ENCODE measurements at regions not wholly inside any gene's neighbourhood (a gene's known extent, or its start where the extent isn't known, plus 50 kb on each side); places are given as distances from the start of the nearest gene placed in this dataset.

DNA sequence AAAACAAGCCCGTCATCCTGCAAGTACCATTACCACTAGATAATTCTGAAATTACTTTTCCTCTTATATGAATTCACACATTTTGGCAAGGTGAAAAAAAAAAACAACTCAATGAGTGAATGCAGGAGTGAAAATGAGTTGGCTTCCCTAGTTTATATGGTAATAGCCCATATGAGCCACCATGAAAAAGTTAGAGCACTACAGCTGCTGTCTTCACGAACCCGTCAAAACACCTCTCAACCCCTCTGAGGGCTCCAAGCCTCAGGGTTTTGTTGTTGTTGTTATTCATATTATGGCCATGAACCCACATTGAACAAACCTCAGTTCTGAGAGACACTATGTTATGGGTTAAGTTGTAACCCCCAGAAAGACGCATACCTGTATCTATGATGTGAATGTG is 289.9 kb upstream of the CAND1 start:
- CTCF ChIA-PET, result no interaction called here
- FAIRE-seq, result no peak
- H3K9ac ChIP-seq (replicated peaks; ENCODE audit: extremely low read depth, insufficient read depth, low read length), result no peak overlapping the region
- dilution Hi-C loops (cut with MboI; ENCODE audit: extremely low pct_ligation_motif_present, low sequenced_read_pairs), result no loop called here
- H3K79me2 ChIP-seq (ENCODE audit: control insufficient read depth, insufficient read depth, low read length), result no peaks in the 10 kb centered on the region
- no peak for TF ChIP-seq JUN (IDR thresholded peaks at IDR 0.05; ENCODE audit: borderline replicate concordance, insufficient read depth, insufficient read length, low read depth)
- TF ChIP-seq MYC (IDR thresholded peaks at IDR 0.05; ENCODE audit: low read depth, low read length), result no peak
- TF ChIP-seq POLR2AphosphoS5 (IDR thresholded peaks at IDR 0.05; ENCODE audit: insufficient read depth, low read depth, low read length), result no peak
- TF ChIP-seq GATA2 (IDR thresholded peaks at IDR 0.05; ENCODE audit: insufficient read depth, insufficient read length, low read depth, low read length), result no peak
- no peak for TF ChIP-seq POLR2A (IDR thresholded peaks at IDR 0.05; ENCODE audit: low read depth, low read length)
- no peak for TF ChIP-seq EZH2 (IDR thresholded peaks at IDR 0.05; ENCODE audit: borderline replicate concordance, low read depth, low read length, severe bottlenecking)
- TF ChIP-seq, protein P1, sequence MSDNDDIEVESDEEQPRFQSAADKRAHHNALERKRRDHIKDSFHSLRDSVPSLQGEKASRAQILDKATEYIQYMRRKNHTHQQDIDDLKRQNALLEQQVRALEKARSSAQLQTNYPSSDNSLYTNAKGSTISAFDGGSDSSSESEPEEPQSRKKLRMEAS (IDR thresholded peaks at IDR 0.05; ENCODE audit: insufficient read depth, insufficient read length), result no peak
- TF ChIP-seq, protein P2, sequence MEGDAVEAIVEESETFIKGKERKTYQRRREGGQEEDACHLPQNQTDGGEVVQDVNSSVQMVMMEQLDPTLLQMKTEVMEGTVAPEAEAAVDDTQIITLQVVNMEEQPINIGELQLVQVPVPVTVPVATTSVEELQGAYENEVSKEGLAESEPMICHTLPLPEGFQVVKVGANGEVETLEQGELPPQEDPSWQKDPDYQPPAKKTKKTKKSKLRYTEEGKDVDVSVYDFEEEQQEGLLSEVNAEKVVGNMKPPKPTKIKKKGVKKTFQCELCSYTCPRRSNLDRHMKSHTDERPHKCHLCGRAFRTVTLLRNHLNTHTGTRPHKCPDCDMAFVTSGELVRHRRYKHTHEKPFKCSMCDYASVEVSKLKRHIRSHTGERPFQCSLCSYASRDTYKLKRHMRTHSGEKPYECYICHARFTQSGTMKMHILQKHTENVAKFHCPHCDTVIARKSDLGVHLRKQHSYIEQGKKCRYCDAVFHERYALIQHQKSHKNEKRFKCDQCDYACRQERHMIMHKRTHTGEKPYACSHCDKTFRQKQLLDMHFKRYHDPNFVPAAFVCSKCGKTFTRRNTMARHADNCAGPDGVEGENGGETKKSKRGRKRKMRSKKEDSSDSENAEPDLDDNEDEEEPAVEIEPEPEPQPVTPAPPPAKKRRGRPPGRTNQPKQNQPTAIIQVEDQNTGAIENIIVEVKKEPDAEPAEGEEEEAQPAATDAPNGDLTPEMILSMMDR (IDR thresholded peaks at IDR 0.05; ENCODE audit: extremely low read depth in 1 of 2, insufficient read depth in 1 of 2, low read depth in 1 of 2, low read length in 2 of 2), result no peak
- TF ChIP-seq FOS (IDR thresholded peaks at IDR 0.05; ENCODE audit: borderline replicate concordance, insufficient read depth, low read length), result no peak
- intact Hi-C loops (cut with micrococcal nuclease), result no loop called here
- H3K36me3 ChIP-seq (ENCODE audit: control insufficient read depth in 2 of 2, extremely low read depth in 1 of 2, insufficient read depth in 2 of 2, low read length in 2 of 2), result no peaks in the 10 kb centered on the region
- H3K27me3 ChIP-seq (ENCODE audit: control insufficient read depth in 2 of 2, insufficient read depth in 2 of 2, low read length in 2 of 2), result no peaks in the 10 kb centered on the region
- POLR2A ChIA-PET, result no interaction called here
- no peaks in the 10 kb centered on the region for H3K9me1 ChIP-seq (replicated peaks; ENCODE audit: control insufficient read depth, extremely low read depth, insufficient read depth, low read length)
- no peak for DNase-seq (ENCODE audit: low read depth, low spot score)
- no peaks in the 10 kb centered on the region for H4K20me1 ChIP-seq (replicated peaks; ENCODE audit: control insufficient read depth, extremely low read depth, insufficient read depth, low read length)
- H3K4me3 ChIP-seq (replicated peaks in 1 of 3; ENCODE audit: insufficient read depth in 1 of 3, low read depth in 1 of 3, low read length in 3 of 3), result no peak overlapping the region
- BruUV-seq (replicated peaks), result no TSS peak
- no peaks in the 10 kb centered on the region for H3K4me1 ChIP-seq (ENCODE audit: control insufficient read depth, extremely low read depth, insufficient read depth, low read length)
- H3K9me3 ChIP-seq (replicated peaks; ENCODE audit: control insufficient read depth, insufficient read depth, low read length), result no peaks in the 10 kb centered on the region
- no peak overlapping the region for H3K4me2 ChIP-seq (ENCODE audit: insufficient read depth, low read length)
- H3K27ac ChIP-seq (ENCODE audit: insufficient read depth, low read depth, low read length), result no peak overlapping the region
- H2AFZ ChIP-seq (ENCODE audit: low read depth, low read length), result no peak overlapping the region
